Progenitor cell of endocrine pancreas (in vitro differentiated cells): ENCODE measurements at regions not wholly inside any gene's neighbourhood (a gene's known extent, or its start where the extent isn't known, plus 50 kb on each side); places are given as distances from the start of the nearest gene placed in this dataset.

ENCODE experiments used
- DNase-seq: peaks from one replicate; pipeline ENCODE4 v3.0.0; 2021; ENCODE audit warnings: low spot score; ENCODE audit not compliant: unreplicated experiment
- H3K27ac Mint-ChIP-seq: 2 replicates; pipeline ENCODE4 v1.8.0; 2021; ENCODE audit warnings: mild to moderate bottlenecking, moderate library complexity, mixed read lengths
- H3K27me3 Mint-ChIP-seq: 2 replicates; pipeline ENCODE4 v1.8.0; 2021; ENCODE audit warnings: mixed read lengths
- H3K36me3 Mint-ChIP-seq: 2 replicates; pipeline ENCODE4 v1.8.0; 2022; ENCODE audit warnings: mixed read lengths; ENCODE audit not compliant: insufficient read depth
- H3K4me1 Mint-ChIP-seq: 2 replicates; pipeline ENCODE4 v1.8.0; 2021; ENCODE audit warnings: low read depth, mixed read lengths
- H3K4me3 Mint-ChIP-seq: 2 replicates; pipeline ENCODE4 v1.8.0; 2021; ENCODE audit warnings: low read depth, mild to moderate bottlenecking, moderate library complexity, mixed read lengths
- H3K9me3 Mint-ChIP-seq: 2 replicates; pipeline ENCODE4 v1.8.0; 2021; ENCODE audit warnings: low read depth, mixed read lengths
- TF ChIP-seq, protein P1 (sequence below): fragments of 200-600 bp; sonication (generic); IDR thresholded peaks from one replicate; pipeline ENCODE4 v1.5.0; 2021; ENCODE audit warnings: antibody characterized with exemption, mild to moderate bottlenecking; ENCODE audit not compliant: unreplicated experiment

DNA sequence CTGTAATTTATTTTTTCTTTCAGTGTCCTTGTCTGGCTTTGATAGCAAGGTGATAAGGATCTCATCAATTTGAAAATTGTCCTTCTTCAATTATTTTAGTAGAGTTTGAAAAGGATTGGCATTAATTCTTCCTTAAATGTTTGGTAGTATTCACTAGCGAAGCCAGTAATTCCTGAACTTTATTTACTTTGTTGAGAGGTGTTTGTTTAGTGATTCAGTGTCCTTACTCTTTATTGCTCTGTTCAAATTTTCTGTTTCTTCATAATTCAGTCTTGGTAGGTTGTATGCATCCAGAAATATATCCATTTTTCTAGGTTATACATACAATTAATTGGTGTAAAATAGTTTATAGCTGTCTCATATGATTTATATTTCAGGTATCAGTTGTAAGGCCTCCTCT is 676.7 kb upstream of the POU3F3 start:
- peaks cover 12% of the 10 kb centered on the region for H3K4me1 Mint-ChIP-seq
- TF ChIP-seq, protein P1, sequence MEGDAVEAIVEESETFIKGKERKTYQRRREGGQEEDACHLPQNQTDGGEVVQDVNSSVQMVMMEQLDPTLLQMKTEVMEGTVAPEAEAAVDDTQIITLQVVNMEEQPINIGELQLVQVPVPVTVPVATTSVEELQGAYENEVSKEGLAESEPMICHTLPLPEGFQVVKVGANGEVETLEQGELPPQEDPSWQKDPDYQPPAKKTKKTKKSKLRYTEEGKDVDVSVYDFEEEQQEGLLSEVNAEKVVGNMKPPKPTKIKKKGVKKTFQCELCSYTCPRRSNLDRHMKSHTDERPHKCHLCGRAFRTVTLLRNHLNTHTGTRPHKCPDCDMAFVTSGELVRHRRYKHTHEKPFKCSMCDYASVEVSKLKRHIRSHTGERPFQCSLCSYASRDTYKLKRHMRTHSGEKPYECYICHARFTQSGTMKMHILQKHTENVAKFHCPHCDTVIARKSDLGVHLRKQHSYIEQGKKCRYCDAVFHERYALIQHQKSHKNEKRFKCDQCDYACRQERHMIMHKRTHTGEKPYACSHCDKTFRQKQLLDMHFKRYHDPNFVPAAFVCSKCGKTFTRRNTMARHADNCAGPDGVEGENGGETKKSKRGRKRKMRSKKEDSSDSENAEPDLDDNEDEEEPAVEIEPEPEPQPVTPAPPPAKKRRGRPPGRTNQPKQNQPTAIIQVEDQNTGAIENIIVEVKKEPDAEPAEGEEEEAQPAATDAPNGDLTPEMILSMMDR = no peak
- H3K9me3 Mint-ChIP-seq = peaks cover 13% of the 10 kb centered on the region
- H3K36me3 Mint-ChIP-seq = no peaks in the 10 kb centered on the region
- no peak overlapping the region for H3K4me3 Mint-ChIP-seq
- H3K27ac Mint-ChIP-seq = no peak overlapping the region
- no peaks in the 10 kb centered on the region for H3K27me3 Mint-ChIP-seq
- DNase-seq = no peak

DNA sequence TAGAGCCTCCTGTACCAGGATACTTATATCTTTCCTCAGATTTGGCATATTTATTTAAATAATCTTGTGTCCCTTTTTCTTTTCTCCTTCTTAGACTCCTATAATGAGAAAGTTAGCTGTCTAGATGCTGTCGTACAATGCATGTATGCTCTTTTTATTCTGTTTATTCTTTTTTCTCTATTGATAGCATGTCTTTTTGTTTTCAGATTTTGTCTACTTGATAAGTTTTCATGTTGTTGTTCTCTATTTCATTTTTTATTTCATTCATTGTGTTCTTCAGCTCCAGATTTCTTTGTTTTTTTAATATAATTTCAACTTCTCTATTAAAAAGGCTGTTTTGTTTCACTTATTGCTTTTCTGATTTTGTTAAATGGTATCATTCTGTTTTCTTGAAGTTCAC is 674.3 kb upstream of the POU3F3 start:
- TF ChIP-seq, protein P1 = no peak
- H3K27ac Mint-ChIP-seq = no peak overlapping the region
- H3K4me3 Mint-ChIP-seq = no peak overlapping the region
- peaks cover 12% of the 10 kb centered on the region for H3K4me1 Mint-ChIP-seq
- peaks cover 14% of the 10 kb centered on the region for H3K9me3 Mint-ChIP-seq
- H3K27me3 Mint-ChIP-seq = no peaks in the 10 kb centered on the region
- DNase-seq = no peak
- no peaks in the 10 kb centered on the region for H3K36me3 Mint-ChIP-seq

DNA sequence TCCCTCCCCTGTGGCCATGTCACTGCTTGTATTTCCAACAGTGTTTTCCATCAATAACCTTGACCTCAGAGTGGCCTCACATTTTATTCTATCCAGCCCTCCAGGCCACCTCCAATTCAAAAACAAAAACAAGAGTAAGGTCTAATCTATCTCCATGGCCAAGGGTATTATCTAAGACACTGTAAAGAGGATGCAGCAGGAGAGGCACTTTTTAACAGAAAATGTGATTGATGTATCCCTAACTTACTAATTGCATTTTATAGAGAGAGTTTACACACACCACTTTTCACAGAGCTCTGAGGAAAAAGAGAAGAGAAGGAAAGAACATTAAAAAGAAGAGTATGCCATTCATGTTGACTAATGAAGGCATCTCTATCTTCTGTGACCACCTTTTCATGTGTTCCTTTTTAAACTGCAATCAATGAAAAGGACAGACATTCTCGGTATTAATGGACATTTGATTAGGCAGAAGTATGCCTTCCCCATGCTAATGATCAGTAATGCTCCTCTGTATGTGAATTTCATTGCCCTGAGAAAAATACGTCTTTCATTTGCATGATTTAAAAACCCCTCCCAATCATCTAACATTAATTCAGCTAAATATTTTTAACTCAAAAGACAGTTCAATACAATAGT is 653.3 kb upstream of the POU3F3 start:
- TF ChIP-seq, protein P1 = no peak
- Mint-ChIP-seq H3K4me1 (no peaks in the 10 kb centered on the region), H3K9me3 (no peaks in the 10 kb centered on the region), H3K36me3 (no peaks in the 10 kb centered on the region), H3K27me3 (no peaks in the 10 kb centered on the region), H3K4me3 (no peak overlapping the region), H3K27ac (no peak overlapping the region)
- DNase-seq = no peak

DNA sequence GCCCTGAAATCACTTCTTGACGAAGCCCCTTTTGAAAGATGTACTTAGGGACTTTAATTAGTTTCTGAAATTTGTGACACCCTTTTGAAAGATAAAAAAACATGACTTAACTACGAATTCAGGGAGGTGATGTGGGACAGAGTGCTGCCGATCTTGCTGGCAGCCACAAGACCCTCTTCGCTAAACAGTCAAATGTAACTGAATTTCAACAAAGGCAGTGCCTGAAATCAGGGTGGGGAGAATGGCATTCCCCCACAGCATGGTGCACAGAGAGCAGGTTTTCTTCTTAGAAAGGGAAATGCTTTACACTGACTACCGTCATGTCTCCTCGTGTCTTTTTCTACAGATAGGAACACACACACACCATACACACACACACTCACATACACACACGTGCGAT is 640.2 kb upstream of the POU3F3 start:
- DNase-seq = no peak
- Mint-ChIP-seq H3K4me1 (peaks cover 9% of the 10 kb centered on the region), H3K9me3 (peaks cover 3% of the 10 kb centered on the region), H3K4me3 (no peak overlapping the region), H3K27ac (no peak overlapping the region), H3K27me3 (peaks cover 32% of the 10 kb centered on the region), H3K36me3 (no peaks in the 10 kb centered on the region)
- TF ChIP-seq, protein P1 = no peak

DNA sequence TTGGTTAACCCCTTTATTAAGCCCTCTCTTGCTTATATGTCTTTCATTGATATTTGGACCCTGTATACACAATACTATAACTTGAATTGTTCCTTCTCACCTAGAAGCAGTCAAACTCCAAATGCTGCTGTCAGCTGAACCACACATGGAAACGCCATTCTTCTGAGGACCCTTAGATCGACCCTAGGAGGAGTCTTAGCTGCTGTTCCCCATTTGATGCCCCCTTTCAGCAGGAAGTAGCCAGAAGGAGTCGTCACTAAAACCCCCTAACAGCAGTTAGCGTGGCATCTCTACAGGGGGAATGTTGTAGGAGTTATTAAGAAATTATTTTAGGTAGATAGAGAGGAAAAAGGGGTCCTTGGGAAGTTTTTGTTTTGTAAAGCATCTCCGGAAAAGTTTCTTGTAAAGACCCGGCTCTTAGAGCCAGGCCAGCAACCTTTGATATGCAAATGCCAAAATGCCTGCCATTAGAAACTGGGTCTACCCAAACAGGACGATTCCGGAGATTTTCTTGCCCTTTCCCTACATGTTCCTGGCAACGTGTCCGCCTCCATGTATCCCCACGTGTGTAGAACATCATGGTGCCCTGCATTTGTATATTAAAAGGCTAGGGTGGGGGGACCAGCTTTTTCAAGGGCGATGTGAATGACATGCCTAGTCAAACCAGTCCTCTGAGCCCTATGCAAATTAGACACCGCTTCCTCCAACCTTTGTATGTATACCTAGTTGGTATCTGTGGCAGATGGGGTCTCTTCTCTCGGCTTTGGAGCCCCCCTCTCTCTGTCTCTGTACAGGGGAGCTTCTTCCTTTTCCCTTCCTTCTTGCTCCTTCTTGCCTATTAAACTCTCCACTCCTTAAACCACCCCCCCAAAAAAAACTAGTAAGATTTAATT is 638.4 kb upstream of the POU3F3 start:
- Mint-ChIP-seq H3K4me3 (no peak overlapping the region), H3K36me3 (no peaks in the 10 kb centered on the region), H3K4me1 (peaks cover 8% of the 10 kb centered on the region), H3K27me3 (peaks cover 32% of the 10 kb centered on the region), H3K9me3 (peaks cover 3% of the 10 kb centered on the region), H3K27ac (no peak overlapping the region)
- TF ChIP-seq, protein P1 = no peak
- DNase-seq = no peak
